HEK293 (cell line): ENCODE measurements at regions not wholly inside any gene's neighbourhood (a gene's known extent, or its start where the extent isn't known, plus 50 kb on each side); places are given as distances from the start of the nearest gene placed in this dataset.

Experiments used
- CTCF ChIA-PET: fragments of 350-600 bp; formaldehyde crosslinking; extraction: SDS; loops from one replicate; lab custom pipeline; 2021; ENCODE audit warnings: antibody characterized with exemption; lab: Yijun Ruan, JAX
- POLR2A ChIA-PET: fragments of 300-600 bp; formaldehyde crosslinking; extraction: SDS; loops from one replicate; lab custom pipeline; 2020; ENCODE audit warnings: antibody characterized with exemption, inconsistent platforms; lab: Yijun Ruan, JAX
- H3K27ac ChIP-seq: fragments of 200-500 bp; sonication (Bioruptor generic); 2 replicates; pipeline ENCODE4 v1.5.1; 2014; ENCODE audit warnings: low read depth, low read length, control low read depth, inconsistent platforms; ENCODE audit errors: extremely low read depth
- H3K36me3 ChIP-seq, 2 experiments: fragments of 200-500 bp in 1 of 2; sonication (Bioruptor generic) in 1 of 2; 1 replicate in 1 of 2; 2 replicates in 1 of 2; pipeline ENCODE4 v1.5.1; 2014 to 2017; ENCODE audit warnings: inconsistent platforms in 2 of 2, low read length in 2 of 2; ENCODE audit not compliant: control insufficient read depth in 2 of 2, insufficient read depth in 1 of 2
- H3K4me1 ChIP-seq: fragments of 200-500 bp; sonication (Bioruptor generic); 2 replicates; pipeline ENCODE4 v1.5.1; 2014; ENCODE audit warnings: mild to moderate bottlenecking, low read length, inconsistent platforms; ENCODE audit not compliant: control insufficient read depth, insufficient read depth
- H3K4me3 ChIP-seq: 2 replicates; pipeline ENCODE4 v1.5.1; 2011; ENCODE audit warnings: low read depth, mild to moderate bottlenecking, control low read depth, low read length, moderate library complexity
- H3K9me3 ChIP-seq: fragments of 200-500 bp; sonication (Bioruptor generic); 2 replicates; pipeline ENCODE4 v1.5.1; 2014; ENCODE audit warnings: low read depth, low read length, inconsistent platforms; ENCODE audit not compliant: control insufficient read depth, insufficient read depth
- KLF7 ChIP-seq: fragments of 450-650 bp; formaldehyde crosslinking; IDR thresholded peaks from 2 replicates; pipeline ENCODE4 v1.5.1; 2016; ENCODE audit warnings: missing biosample characterization, missing genetic modification characterization, borderline replicate concordance
- MZF1 ChIP-seq: fragments of 450-650 bp; formaldehyde crosslinking; IDR thresholded peaks from 2 replicates; pipeline ENCODE4 v1.5.1; 2017; ENCODE audit warnings: missing biosample characterization, missing genetic modification characterization, borderline replicate concordance
- SP3 ChIP-seq: fragments of 450-650 bp; formaldehyde crosslinking; IDR thresholded peaks from 2 replicates; pipeline ENCODE4 v1.5.1; 2016; ENCODE audit warnings: missing biosample characterization, missing genetic modification characterization
- ZNF211 ChIP-seq: fragments of 450-650 bp; formaldehyde crosslinking; IDR thresholded peaks from 2 replicates; pipeline ENCODE4 v1.5.1; 2016; ENCODE audit warnings: low read depth, missing biosample characterization, missing genetic modification characterization
- ZNF433 ChIP-seq: fragments of 450-650 bp; formaldehyde crosslinking; IDR thresholded peaks from 2 replicates; pipeline ENCODE4 v1.5.1; 2016; ENCODE audit warnings: missing biosample characterization, missing genetic modification characterization, low read depth
- ZNF48 ChIP-seq: fragments of 450-650 bp; formaldehyde crosslinking; IDR thresholded peaks from 2 replicates; pipeline ENCODE4 v1.5.1; 2016; ENCODE audit warnings: missing biosample characterization, missing genetic modification characterization
- ZNF544 ChIP-seq: fragments of 450-650 bp; formaldehyde crosslinking; IDR thresholded peaks from 2 replicates; pipeline ENCODE4 v1.5.0; 2017; ENCODE audit warnings: missing biosample characterization, missing genetic modification characterization
- ZNF610 ChIP-seq: fragments of 450-650 bp; formaldehyde crosslinking; IDR thresholded peaks from 2 replicates; pipeline ENCODE4 v1.5.1; 2016; ENCODE audit warnings: missing biosample characterization, missing genetic modification characterization, borderline replicate concordance
- ZNF658 ChIP-seq: fragments of 450-650 bp; formaldehyde crosslinking; IDR thresholded peaks from 2 replicates; pipeline ENCODE4; 2016; ENCODE audit warnings: missing biosample characterization, missing genetic modification characterization
- ZNF677 ChIP-seq: fragments of 450-650 bp; IDR thresholded peaks from 2 replicates; pipeline ENCODE4 v1.5.0; 2018; ENCODE audit warnings: missing biosample characterization, mild to moderate bottlenecking, missing genetic modification characterization, moderate library complexity
- ZNF747 ChIP-seq: fragments of 450-650 bp; formaldehyde crosslinking; IDR thresholded peaks from 2 replicates; pipeline ENCODE4 v1.5.1; 2016; ENCODE audit warnings: missing biosample characterization, missing genetic modification characterization
- TF ChIP-seq, protein P1 (sequence below): fragments of 450-650 bp; formaldehyde crosslinking; IDR thresholded peaks from 2 replicates; pipeline ENCODE4 v1.5.1; 2016; ENCODE audit warnings: missing biosample characterization, missing genetic modification characterization, borderline replicate concordance
- TF ChIP-seq, protein P2 (sequence below): fragments of 450-650 bp; formaldehyde crosslinking; IDR thresholded peaks from 2 replicates; pipeline ENCODE4 v1.5.1; 2016; ENCODE audit warnings: missing biosample characterization, missing genetic modification characterization
- TF ChIP-seq, protein P3 (sequence below): fragments of 450-650 bp; formaldehyde crosslinking; IDR thresholded peaks from 2 replicates; pipeline ENCODE4 v1.5.1; 2016; ENCODE audit warnings: missing biosample characterization, missing genetic modification characterization

DNA sequence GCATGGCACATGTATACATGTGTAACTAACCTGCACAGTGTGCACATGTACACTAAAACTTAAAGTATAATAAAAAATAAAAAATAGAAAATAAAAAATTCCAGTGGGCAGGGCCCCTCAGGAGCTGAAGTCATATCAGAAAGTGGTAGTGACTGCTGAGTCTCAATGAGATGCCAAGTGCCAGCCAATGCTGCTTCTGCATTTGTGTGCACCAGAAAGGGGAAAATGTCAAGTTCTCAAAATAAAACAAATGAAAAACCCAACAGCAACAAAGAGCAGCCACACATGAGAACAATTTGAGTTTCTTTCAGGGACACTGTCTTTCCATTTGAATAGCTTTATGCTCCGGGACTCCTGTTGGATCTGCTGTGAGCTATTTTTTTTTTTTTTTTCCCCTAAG is 117.2 kb upstream of the CCDC112 start (continued):
- TF ChIP-seq, protein P1, sequence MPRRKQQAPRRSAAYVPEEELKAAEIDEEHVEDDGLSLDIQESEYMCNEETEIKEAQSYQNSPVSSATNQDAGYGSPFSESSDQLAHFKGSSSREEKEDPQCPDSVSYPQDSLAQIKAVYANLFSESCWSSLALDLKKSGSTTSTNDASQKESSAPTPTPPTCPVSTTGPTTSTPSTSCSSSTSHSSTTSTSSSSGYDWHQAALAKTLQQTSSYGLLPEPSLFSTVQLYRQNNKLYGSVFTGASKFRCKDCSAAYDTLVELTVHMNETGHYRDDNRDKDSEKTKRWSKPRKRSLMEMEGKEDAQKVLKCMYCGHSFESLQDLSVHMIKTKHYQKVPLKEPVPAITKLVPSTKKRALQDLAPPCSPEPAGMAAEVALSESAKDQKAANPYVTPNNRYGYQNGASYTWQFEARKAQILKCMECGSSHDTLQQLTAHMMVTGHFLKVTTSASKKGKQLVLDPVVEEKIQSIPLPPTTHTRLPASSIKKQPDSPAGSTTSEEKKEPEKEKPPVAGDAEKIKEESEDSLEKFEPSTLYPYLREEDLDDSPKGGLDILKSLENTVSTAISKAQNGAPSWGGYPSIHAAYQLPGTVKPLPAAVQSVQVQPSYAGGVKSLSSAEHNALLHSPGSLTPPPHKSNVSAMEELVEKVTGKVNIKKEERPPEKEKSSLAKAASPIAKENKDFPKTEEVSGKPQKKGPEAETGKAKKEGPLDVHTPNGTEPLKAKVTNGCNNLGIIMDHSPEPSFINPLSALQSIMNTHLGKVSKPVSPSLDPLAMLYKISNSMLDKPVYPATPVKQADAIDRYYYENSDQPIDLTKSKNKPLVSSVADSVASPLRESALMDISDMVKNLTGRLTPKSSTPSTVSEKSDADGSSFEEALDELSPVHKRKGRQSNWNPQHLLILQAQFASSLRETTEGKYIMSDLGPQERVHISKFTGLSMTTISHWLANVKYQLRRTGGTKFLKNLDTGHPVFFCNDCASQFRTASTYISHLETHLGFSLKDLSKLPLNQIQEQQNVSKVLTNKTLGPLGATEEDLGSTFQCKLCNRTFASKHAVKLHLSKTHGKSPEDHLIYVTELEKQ (tag by site-specific recombination) = no peak
- TF ChIP-seq ZNF658 (no peak), ZNF610 (tag by site-specific recombination) (no peak), ZNF211 (tag by site-specific recombination) (no peak), ZNF433 (tag by site-specific recombination) (no peak), ZNF747 (no peak), SP3 (tag by site-specific recombination) (no peak)

DNA sequence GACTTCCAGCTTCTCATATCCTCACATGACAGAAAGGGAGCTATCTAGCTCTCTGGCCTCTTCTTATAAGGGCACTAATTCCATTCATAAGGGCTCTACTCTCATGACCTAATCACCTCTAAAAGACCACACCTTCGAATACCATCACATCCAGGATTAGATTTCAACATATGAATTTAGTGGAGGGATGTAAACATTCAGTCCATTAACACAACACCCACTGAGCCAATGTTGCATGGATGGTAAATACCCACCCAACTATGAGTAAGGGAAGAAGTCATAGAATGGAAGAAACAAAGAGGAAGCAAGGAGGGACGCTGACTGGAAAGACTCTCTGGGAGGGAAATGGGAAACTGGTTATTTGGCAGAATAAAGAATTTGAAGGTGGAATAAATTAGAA is 112.6 kb upstream of the CCDC112 start:
- ChIA-PET POLR2A (no interaction called here), CTCF (interaction anchor here (0.6 kb wide), 1 partner anchor 118 kb away, joined by 3 read pairs; no protein-coding TSS in a partner anchor)
- no peak overlapping the region for H3K27ac ChIP-seq
- no peaks in the 10 kb centered on the region for H3K36me3 ChIP-seq
- no peaks in the 10 kb centered on the region for H3K9me3 ChIP-seq
- no peak overlapping the region for H3K4me3 ChIP-seq
- no peak for TF ChIP-seq ZNF48
- TF ChIP-seq, protein P2, sequence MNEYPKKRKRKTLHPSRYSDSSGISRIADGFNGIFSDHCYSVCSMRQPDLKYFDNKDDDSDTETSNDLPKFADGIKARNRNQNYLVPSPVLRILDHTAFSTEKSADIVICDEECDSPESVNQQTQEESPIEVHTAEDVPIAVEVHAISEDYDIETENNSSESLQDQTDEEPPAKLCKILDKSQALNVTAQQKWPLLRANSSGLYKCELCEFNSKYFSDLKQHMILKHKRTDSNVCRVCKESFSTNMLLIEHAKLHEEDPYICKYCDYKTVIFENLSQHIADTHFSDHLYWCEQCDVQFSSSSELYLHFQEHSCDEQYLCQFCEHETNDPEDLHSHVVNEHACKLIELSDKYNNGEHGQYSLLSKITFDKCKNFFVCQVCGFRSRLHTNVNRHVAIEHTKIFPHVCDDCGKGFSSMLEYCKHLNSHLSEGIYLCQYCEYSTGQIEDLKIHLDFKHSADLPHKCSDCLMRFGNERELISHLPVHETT = no peak
- TF ChIP-seq, protein P3, sequence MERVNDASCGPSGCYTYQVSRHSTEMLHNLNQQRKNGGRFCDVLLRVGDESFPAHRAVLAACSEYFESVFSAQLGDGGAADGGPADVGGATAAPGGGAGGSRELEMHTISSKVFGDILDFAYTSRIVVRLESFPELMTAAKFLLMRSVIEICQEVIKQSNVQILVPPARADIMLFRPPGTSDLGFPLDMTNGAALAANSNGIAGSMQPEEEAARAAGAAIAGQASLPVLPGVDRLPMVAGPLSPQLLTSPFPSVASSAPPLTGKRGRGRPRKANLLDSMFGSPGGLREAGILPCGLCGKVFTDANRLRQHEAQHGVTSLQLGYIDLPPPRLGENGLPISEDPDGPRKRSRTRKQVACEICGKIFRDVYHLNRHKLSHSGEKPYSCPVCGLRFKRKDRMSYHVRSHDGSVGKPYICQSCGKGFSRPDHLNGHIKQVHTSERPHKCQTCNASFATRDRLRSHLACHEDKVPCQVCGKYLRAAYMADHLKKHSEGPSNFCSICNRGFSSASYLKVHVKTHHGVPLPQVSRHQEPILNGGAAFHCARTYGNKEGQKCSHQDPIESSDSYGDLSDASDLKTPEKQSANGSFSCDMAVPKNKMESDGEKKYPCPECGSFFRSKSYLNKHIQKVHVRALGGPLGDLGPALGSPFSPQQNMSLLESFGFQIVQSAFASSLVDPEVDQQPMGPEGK (tag by site-specific recombination) = no peak
- H3K4me1 ChIP-seq = no peaks in the 10 kb centered on the region

DNA sequence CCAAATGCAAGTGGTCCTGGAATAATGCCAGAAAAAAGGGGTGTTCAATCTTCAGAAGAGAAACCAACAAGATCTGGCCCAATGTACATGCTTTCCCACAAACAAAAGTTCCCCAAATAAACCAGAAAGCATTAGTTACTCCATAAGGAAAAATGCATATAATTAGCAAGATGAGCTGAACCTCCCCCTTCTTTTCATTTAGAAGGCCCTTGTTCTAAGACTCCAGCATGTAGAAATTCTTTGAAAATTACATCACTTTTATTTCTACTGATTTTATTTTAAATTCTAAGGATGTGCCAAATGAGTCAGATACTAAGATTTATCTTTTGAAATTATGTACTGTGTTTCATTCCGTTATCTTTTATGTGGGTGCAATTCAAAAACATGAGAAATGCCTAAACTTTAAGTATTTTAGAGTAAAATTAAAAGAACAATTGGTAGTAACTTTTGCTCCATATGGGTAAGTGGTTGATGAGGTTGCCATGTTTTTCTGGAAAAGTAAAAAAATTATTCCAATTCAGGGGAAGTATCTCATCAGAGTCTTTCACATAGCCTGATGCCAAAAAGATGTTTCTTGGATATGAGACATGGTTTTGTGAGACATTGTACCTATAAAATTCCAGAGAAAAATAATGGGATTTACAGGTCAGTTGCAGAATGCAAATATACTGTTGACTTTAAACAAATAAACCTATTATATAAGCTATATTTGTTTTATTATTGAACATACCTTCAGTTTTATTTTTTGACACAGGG is 106.5 kb upstream of the CCDC112 start:
- TF ChIP-seq MZF1 (tag by site-specific recombination) = no peak
- no peaks in the 10 kb centered on the region for H3K4me1 ChIP-seq
- POLR2A ChIA-PET = no interaction called here

DNA sequence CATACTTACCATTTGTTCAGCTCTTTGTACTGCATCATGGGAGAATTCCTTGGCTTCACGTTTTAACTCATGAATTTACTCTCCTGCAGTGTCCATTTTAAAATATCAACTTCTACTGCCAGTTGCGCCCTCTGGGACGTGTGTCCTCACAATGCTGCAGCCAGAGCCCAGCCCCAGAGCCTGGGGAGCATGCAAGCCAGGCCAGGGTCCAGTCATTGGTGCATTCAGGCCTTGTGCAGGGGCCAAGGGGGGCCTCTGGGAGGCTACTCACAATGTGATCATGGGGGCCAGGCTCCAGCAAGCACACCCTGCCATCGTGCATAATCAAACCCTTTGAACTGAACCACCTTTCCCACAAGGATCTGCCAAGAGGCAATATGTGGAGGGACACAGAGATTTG is 105.6 kb upstream of the CCDC112 start:
- CTCF ChIA-PET = no interaction called here
- POLR2A ChIA-PET = no interaction called here
- Histone ChIP-seq H3K4me1 (no peaks in the 10 kb centered on the region), H3K27ac (no peak overlapping the region), H3K9me3 (no peaks in the 10 kb centered on the region), H3K4me3 (no peak overlapping the region), H3K36me3 (no peaks in the 10 kb centered on the region)
- TF ChIP-seq, protein P1 (tag by site-specific recombination) = no peak
- TF ChIP-seq ZNF677 (tag by site-specific recombination) = no peak
- no peak for TF ChIP-seq ZNF544 (tag by site-specific recombination)
- TF ChIP-seq KLF7 (tag by site-specific recombination) = no peak

More for the DNA sequence above, 106.5 kb upstream of the CCDC112 start:
- Histone ChIP-seq H3K27ac (no peak overlapping the region), H3K36me3 (no peaks in the 10 kb centered on the region), H3K9me3 (no peaks in the 10 kb centered on the region), H3K4me3 (no peak overlapping the region)
- CTCF ChIA-PET = no interaction called here
